HG03103 (cell line): ENCODE measurements at regions not wholly inside any gene's neighbourhood (a gene's known extent, or its start where the extent isn't known, plus 50 kb on each side); places are given as distances from the start of the nearest gene placed in this dataset.

Experiments used
- ATAC-seq: cut with Tn5 transposase; IDR thresholded peaks from one replicate; pipeline ENCODE4 v1.9.1; 2021; ENCODE audit warnings: low read depth; ENCODE audit not compliant: unreplicated experiment

GRCh38 chr5:164357395-164358033 lies 852.1 kb downstream of the MAT2B start:
- ATAC-seq, result no peak

- no peak for ATAC-seq
Measured at GRCh38 chr5:164358531-164359259, 853.3 kb downstream of the MAT2B start.

GRCh38 chr5:164359260-164360255 lies 854.1 kb downstream of the MAT2B start:
- no peak for ATAC-seq

DNA sequence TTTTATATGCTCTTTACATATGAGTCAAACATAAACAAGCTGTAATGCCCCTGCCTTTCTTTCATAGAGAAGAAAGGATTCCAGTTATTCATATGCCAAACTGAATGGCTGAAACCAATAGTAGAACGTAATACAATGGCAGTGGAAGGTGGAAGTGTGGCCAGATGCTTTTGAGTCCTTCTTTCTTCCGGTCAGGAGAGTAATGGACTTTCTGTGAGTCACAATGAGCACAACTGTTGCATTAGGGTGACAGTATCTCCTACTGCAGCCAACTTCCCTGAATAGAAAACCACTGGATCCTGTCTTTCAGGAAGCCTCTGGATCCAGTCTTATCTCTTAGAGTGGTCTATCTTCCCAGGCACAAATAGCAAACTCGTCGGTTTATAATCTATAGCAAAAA lies 855.2 kb downstream of the MAT2B start:
- no peak for ATAC-seq

- ATAC-seq, result no peak
Measured at GRCh38 chr5:164361986-164362385, 856.6 kb downstream of the MAT2B start.

- ATAC-seq, result no peak
Measured at GRCh38 chr5:164362835-164363234, 857.4 kb downstream of the MAT2B start.

- no peak for ATAC-seq
Measured at GRCh38 chr5:164364237-164365208, 859.1 kb downstream of the MAT2B start.

GRCh38 chr5:164370841-164371240 lies 865.4 kb downstream of the MAT2B start:
- no peak for ATAC-seq

- no peak for ATAC-seq
Measured at GRCh38 chr5:164372892-164373291, 867.5 kb downstream of the MAT2B start.

DNA sequence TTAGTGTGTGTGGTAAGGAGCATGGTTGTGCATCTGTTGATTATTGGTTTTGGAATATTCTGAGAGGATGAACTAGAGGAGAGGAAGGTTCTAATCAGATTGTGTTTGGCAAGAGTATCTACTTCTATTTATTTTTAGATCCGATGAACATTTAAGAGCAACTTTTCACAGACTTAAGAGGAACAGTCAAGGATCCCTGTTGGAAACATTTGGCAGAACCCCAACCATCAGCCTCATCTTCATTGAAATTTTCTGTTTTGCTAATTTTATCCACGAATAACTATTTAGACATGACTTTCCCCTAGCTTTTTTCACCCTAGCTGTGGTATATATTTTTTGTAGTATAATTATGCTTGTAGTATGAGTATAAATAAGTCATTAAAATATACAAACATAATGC lies 868.5 kb downstream of the MAT2B start:
- no peak for ATAC-seq

DNA sequence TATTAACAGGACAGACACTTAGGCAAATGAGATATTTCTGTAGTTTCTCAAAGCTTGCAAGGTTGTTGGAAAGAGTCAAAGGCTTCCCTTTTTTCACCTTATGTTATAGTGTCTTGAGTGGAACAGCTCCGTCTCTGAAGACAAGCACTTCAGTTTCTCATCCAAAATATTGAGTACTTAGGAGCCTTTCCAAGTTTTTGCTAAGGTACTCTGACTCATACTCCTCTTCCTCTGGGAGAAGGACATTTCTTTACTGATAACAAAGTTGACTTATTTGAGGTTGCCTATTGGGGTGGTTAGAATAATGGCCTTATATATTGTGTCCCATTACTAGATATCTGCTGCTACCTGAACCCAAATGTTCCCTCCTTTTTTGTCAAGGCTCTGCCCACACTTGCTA lies 869.6 kb downstream of the MAT2B start:
- no peak for ATAC-seq

DNA sequence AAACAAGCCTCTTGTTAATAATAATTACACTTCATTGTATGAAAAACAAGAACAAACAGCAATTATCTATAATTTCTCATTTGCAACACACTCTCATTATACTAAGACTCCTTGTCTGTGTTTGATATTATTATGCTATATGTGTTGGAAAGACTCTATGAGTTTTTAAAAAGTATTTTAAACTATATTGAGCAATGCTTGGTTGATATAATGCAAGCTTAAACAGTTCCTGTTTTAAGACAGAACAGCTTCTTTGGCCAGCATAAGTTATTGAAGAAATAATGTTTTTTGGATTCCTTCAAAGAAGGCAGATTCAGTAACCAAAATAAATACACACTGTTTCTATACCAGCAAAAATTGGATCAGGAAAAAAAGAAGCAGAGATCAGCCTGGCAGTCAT lies 871.4 kb downstream of the MAT2B start:
- ATAC-seq, result no peak

- ATAC-seq, result no peak
Measured at GRCh38 chr5:164377746-164378145, 872.3 kb downstream of the MAT2B start.

- ATAC-seq, result no peak
Measured at GRCh38 chr5:164383662-164384061, 878.2 kb downstream of the MAT2B start.

- ATAC-seq, result no peak
Measured at GRCh38 chr5:164392531-164392930, 887.1 kb downstream of the MAT2B start.

DNA sequence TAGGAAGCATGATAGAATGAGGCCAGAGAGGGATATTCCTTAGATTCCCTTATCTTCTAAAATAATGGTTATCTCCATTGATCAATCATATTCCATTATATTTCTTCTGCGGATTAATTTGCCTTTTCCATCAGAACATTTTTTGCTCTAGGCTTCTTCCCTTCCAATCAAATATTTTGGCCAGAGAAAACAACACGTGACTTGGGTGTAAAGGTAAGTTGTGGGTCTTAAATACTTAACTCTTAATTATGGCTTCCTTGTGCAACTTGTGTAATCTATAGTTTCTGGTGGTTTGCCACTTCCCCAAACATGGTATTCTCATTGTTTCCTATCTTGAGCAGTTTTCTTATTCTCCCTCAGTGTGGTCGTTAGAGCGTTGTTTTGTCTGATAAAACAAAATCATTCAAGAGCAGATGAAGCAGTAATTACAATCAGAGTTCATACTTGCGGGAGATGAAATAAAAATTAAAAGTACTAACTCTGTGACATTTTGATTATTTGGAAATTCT lies 889.3 kb downstream of the MAT2B start:
- no peak for ATAC-seq

DNA sequence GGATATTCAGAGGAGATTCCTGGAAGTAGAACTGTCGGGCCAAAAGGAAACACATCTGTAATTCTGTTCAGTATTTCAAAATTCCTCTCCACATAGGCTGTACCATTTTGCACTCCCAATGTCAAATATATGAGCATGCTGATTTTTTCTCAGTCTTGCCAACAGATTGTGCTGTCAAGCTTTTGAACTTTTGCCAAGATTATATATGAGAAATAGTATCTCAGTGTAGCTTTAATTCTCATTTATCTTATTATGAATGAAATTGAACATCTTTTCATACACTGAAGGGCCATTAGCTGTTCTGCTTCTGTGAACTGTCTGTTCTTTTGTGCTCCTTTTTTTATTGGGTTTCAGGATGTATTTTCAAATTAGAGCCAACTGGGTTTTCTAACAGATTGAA lies 907.1 kb downstream of the MAT2B start:
- ATAC-seq, result no peak

DNA sequence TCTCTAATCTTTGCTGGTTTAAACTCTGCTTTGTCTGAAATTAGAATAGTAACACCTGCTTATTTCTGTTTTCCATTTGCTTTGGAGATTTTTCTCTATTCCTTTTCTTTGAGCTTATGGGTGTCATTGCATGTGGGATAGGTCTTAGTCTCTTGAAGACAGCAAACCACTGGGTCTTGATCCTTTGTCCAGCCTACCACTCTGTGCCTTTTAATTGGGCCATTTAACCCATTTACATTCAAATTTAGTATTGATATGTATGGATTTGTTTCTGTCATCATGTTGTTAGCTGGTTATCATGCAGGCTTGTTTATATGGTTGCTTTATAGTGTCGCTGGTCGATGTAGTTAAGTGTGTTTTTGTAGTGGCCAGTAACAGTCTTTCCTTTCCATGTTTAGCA lies 914.7 kb downstream of the MAT2B start:
- ATAC-seq, result no peak

GRCh38 chr5:164422400-164422799 lies 917.0 kb downstream of the MAT2B start:
- ATAC-seq, result no peak
